ENCODE measurements at regions not wholly inside any gene's neighbourhood (a gene's known extent, or its start where the extent isn't known, plus 50 kb on each side); places are given as distances from the start of the nearest gene placed in this dataset.

GRCh38 chr4:96698831-96699230, 858.9 kb downstream of the PDHA2 start:
- Mint-ChIP-seq H3K27me3 (no peaks in the 10 kb centered on the region), H3K27ac (no peak overlapping the region), H3K4me3 (no peak overlapping the region), H3K4me1 (no peaks in the 10 kb centered on the region), H3K9me3 (ENCODE audit: insufficient read depth) (no peaks in the 10 kb centered on the region)
- no peaks in the 10 kb centered on the region for H3K4me1 ChIP-seq (ENCODE audit: control insufficient read depth in 2 of 2, insufficient read depth in 2 of 2, low read length in 2 of 2)
- no peak overlapping the region for H2AFZ ChIP-seq (ENCODE audit: insufficient read depth, low read depth, low read length, poor library complexity, severe bottlenecking)
- ATAC-seq (ENCODE audit: low read depth) (no peak), DNase-seq (no peak)
- H3K9me3 ChIP-seq (ENCODE audit: control extremely low read depth in 1 of 3, control insufficient read depth in 2 of 3, insufficient read depth in 1 of 3, low read length in 2 of 3): no peaks in the 10 kb centered on the region
- H3K27me3 ChIP-seq (replicated peaks in 1 of 4; ENCODE audit: control extremely low read depth in 1 of 4, control insufficient read depth in 3 of 4, insufficient read depth in 4 of 4, low read length in 3 of 4): no peaks in the 10 kb centered on the region
- no peak overlapping the region for H3K9ac ChIP-seq (ENCODE audit: low read length)
- WGBS (ENCODE audit: insufficient coverage): 100% methylated on average over 1 of the region's 2 CpGs
- intact Hi-C loops (cut with micrococcal nuclease): no loop called here
- ChIA-PET POLR2A (no interaction called here), CTCF (no interaction called here)
- TF ChIP-seq, protein P1, sequence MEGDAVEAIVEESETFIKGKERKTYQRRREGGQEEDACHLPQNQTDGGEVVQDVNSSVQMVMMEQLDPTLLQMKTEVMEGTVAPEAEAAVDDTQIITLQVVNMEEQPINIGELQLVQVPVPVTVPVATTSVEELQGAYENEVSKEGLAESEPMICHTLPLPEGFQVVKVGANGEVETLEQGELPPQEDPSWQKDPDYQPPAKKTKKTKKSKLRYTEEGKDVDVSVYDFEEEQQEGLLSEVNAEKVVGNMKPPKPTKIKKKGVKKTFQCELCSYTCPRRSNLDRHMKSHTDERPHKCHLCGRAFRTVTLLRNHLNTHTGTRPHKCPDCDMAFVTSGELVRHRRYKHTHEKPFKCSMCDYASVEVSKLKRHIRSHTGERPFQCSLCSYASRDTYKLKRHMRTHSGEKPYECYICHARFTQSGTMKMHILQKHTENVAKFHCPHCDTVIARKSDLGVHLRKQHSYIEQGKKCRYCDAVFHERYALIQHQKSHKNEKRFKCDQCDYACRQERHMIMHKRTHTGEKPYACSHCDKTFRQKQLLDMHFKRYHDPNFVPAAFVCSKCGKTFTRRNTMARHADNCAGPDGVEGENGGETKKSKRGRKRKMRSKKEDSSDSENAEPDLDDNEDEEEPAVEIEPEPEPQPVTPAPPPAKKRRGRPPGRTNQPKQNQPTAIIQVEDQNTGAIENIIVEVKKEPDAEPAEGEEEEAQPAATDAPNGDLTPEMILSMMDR (IDR thresholded peaks at IDR 0.05): no peak
- no peak for TF ChIP-seq EZH2 (IDR thresholded peaks at IDR 0.05; ENCODE audit: borderline replicate concordance, insufficient read depth, low read depth, low read length, poor library complexity, severe bottlenecking)
- no peaks in the 10 kb centered on the region for H3K79me2 ChIP-seq (ENCODE audit: control insufficient read depth, insufficient read depth, low read length)
- H3K36me3 ChIP-seq (replicated peaks in 1 of 2; ENCODE audit: control extremely low read depth in 1 of 2, control insufficient read depth in 1 of 2, extremely low read depth in 1 of 2, insufficient read depth in 2 of 2, low read length in 1 of 2): no peaks in the 10 kb centered on the region
- H4K20me1 ChIP-seq (ENCODE audit: control insufficient read depth, insufficient read depth, low read length, poor library complexity, severe bottlenecking): no peaks in the 10 kb centered on the region
- no peak overlapping the region for H3K4me2 ChIP-seq (replicated peaks; ENCODE audit: low read depth, low read length, poor library complexity, severe bottlenecking)
- H3K4me3 ChIP-seq (ENCODE audit: control extremely low read depth in 1 of 5, extremely low read depth in 1 of 5, insufficient read depth in 1 of 5, low read depth in 2 of 5, low read length in 4 of 5): no peak overlapping the region
- no peak overlapping the region for H3K27ac ChIP-seq (ENCODE audit: low read length in 2 of 2)

- no peaks in the 10 kb centered on the region for H3K9me3 ChIP-seq (ENCODE audit: control extremely low read depth in 1 of 3, control insufficient read depth in 2 of 3, insufficient read depth in 1 of 3, low read length in 2 of 3)
- no peak for TF ChIP-seq EZH2 (IDR thresholded peaks at IDR 0.05; ENCODE audit: borderline replicate concordance, insufficient read depth, low read depth, low read length, poor library complexity, severe bottlenecking)
- TF ChIP-seq, protein P1 (IDR thresholded peaks at IDR 0.05): no peak
- WGBS (ENCODE audit: insufficient coverage): 69% methylated on average over 2 of the region's 2 CpGs
- no peaks in the 10 kb centered on the region for H3K27me3 ChIP-seq (replicated peaks in 1 of 4; ENCODE audit: control extremely low read depth in 1 of 4, control insufficient read depth in 3 of 4, insufficient read depth in 4 of 4, low read length in 3 of 4)
- H3K27ac Mint-ChIP-seq: no peak overlapping the region
- no peaks in the 10 kb centered on the region for H3K4me1 ChIP-seq (ENCODE audit: control insufficient read depth in 2 of 2, insufficient read depth in 2 of 2, low read length in 2 of 2)
- ChIA-PET POLR2A (no interaction called here), CTCF (no interaction called here)
- no peak overlapping the region for H2AFZ ChIP-seq (ENCODE audit: insufficient read depth, low read depth, low read length, poor library complexity, severe bottlenecking)
- H3K9ac ChIP-seq (ENCODE audit: low read length): no peak overlapping the region
- no peaks in the 10 kb centered on the region for H3K27me3 Mint-ChIP-seq
- no peak overlapping the region for H3K27ac ChIP-seq (ENCODE audit: low read length in 2 of 2)
- no peak for ATAC-seq (ENCODE audit: low read depth)
- intact Hi-C loops (cut with micrococcal nuclease): no loop called here
- no peaks in the 10 kb centered on the region for H3K4me1 Mint-ChIP-seq
- no peak overlapping the region for H3K4me2 ChIP-seq (replicated peaks; ENCODE audit: low read depth, low read length, poor library complexity, severe bottlenecking)
- no peak overlapping the region for H3K4me3 ChIP-seq (ENCODE audit: control extremely low read depth in 1 of 5, extremely low read depth in 1 of 5, insufficient read depth in 1 of 5, low read depth in 2 of 5, low read length in 4 of 5)
- H4K20me1 ChIP-seq (ENCODE audit: control insufficient read depth, insufficient read depth, low read length, poor library complexity, severe bottlenecking): no peaks in the 10 kb centered on the region
- H3K4me3 Mint-ChIP-seq: no peak overlapping the region
- DNase-seq: no peak
- peaks cover 2% of the 10 kb centered on the region for H3K9me3 Mint-ChIP-seq (ENCODE audit: insufficient read depth)
- H3K36me3 ChIP-seq (replicated peaks in 1 of 2; ENCODE audit: control extremely low read depth in 1 of 2, control insufficient read depth in 1 of 2, extremely low read depth in 1 of 2, insufficient read depth in 2 of 2, low read length in 1 of 2): no peaks in the 10 kb centered on the region
- H3K79me2 ChIP-seq (ENCODE audit: control insufficient read depth, insufficient read depth, low read length): no peaks in the 10 kb centered on the region
These were observed 863.4 kb downstream of the PDHA2 start for GRCh38 chr4:96703265-96703664.
